ENCODE measurements at regions not wholly inside any gene's neighbourhood (a gene's known extent, or its start where the extent isn't known, plus 50 kb on each side); places are given as distances from the start of the nearest gene placed in this dataset.
"Not testable (repeated sequence)": the region's sequence is repeated elsewhere in the genome, so short reads cannot be mapped to it uniquely, and the experiment has no call there.

DNA sequence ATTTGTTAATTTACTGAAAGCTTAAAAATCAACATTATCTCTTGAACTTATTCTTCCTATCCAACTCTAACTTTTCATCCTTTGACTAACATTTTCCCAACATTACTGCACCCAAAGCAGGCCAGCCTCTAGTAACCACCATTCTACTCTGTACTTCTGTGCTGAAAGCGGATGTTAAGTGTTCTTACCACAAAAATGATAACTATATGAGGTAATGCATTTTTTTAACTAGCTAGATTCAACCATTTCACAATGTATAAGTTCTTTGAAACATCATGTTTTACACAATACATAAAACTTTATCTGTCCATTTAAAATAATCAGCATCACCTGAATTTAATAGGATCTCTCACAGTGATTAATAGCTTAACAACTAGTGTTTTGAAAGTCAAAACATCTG is 468.5 kb upstream of the MGAT4C start:
- no peak for DNase-seq

DNA sequence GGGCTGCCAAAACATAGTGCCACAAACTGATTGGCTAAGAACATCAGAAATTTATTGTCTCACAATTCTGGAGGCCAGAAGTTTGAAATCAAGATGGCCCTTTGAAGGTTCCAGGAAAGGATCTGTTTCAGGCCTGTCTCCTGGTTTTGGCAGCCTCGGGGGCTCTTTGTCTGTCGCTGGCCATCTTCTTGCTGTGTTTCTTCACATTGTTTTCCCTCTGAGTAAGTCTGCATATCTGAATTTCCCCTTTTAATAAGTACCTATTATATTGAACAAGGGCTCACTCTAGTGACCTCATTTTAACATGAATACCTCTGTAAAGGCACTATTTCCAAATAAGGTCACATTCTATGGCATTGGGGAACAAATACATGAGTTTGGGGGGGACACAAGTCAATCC is 467.1 kb upstream of the MGAT4C start:
- no peak for DNase-seq

DNA sequence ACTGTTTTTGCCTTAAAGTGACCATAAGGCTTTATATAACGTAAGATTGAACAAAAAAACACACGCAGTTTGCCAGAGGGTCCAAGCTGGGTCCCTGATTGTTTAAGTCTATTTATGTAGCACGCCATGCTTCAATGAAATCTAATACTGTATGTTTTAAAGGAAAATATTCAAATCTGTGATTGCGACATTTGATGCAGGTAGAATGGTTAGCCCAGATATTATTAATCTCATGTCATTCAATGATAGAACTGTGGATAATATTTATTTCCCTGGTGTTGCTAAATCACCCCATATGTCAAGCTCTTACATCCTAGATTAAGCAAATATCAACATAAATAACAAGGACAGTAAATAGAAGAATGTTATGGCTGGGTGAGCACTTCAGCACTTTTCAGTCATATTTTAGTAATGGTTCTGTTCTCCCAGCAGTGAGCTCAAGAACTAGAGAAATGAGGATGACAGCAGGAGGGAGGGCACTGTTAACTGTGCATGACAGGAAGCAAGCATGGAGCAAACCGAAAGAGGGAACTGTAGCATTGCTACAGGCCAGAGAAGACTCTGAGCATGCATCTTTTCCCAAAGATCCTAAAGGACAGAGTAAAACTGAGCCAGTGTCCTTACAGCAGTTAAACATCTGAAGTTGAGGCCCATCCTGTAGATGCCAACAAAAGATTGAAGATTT is 465.7 kb upstream of the MGAT4C start:
- DNase-seq, result no peak

DNA sequence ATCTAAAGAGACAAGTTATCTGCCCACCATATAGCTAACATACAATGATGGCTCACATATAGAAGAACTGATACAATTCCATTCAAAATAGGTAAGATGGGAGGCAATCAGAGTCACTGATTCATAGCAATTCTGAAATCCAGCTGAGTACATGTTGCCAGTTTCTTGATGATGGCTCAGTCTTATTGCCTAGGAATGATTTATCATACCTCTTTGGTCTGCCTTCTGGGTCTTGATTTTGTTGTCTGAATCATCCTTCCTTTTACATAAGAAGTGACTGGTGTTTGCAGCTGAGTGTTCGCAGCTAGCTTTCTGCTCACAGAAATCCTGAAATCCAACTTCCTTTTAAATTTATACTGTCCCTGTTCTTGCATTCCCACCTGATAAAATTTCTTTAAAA is 463.2 kb upstream of the MGAT4C start:
- no peak for DNase-seq

DNA sequence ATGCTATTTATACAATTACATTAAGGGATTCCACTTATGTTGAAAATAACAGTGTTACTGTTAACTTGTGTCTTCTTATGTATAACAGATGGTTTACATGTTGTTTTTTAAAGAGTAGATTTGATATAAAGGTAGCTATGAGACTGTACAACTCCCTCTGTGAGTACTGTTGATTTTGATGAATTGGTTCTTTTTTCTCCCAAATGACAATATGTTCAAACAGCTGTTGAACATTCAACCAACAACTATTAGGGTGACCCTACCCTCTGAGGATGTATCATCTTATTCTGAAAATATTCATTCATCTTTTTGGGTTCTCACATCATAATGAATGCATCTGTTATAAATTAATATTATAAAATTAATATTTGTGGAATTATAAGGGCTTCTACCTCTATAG is 456.9 kb upstream of the MGAT4C start:
- no peak for DNase-seq

DNA sequence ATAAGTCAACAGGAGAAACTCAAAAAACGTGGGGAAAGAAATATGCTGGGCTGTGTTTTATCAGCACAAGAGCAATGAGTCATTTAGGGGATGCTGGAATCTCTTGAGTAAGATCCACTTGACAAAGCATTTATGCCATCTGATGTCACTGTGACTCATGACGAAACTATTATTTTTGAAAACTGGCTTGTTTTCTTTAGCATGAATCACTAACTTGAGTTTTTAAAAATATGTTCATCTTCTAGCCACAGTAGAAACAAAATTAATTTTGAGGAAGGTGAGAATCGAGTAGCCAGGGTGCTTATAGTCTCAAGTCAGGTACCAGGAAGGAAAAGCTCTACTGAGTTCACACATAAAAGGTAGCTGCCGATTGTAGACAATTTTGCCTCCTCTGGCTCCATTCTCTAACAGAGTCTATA is 456.2 kb upstream of the MGAT4C start:
- no peak for DNase-seq

DNA sequence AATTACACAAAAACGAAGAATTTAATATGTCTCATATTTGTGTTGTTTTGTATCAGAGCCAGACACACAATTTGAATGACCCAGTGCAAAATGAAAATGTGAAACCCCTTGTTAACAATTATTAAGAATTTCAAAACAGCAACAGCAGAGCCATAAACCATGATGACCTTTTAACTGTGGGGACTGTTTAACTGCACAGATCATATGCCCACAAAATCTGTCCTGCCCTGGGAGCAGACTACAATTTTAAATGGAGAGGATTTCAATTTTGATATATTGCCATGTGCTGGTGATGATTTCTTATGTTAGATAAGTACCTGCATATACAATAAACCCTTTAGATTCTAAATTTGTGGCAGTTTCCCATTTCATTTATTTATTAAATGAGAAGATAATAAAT is 455.5 kb upstream of the MGAT4C start:
- DNase-seq, result no peak

DNA sequence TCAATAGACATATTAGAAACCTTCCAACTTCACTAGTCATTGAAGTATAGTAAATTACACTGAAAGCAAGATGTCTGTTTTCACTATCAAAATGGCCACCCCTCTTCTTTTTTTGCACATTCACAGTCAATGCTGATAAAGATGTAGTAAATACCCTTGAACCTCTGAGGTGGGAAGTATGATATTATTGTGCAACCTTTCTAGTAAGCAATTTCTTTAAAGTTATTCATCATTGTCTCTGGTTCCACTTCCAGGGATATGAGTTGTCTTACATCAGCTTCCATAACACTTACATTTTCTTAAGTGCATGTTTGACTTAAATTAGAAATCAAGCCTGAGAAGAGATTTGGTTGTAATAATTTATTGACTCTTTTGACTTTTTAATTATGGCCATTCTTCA is 453.9 kb upstream of the MGAT4C start:
- DNase-seq, result no peak

DNA sequence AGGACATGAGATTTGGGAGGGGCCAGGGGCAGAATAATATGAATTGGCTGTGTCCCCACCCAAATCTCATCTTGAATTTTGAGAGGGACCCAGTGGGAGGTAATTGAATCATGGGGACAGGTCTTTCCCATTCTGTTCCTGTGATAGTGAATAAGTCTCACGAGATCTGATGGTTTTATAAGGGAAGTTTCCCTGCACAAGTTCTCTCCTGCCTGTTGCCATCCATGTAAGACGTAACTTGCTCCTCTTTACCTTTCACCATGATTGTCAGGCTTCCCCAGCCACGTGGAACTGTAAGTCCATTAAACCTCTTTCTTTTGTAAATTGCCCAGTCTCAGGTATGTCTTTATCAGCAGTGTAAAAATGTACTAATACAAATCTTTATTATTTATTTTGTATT is 452.8 kb upstream of the MGAT4C start:
- not testable (repeated sequence) for DNase-seq

DNA sequence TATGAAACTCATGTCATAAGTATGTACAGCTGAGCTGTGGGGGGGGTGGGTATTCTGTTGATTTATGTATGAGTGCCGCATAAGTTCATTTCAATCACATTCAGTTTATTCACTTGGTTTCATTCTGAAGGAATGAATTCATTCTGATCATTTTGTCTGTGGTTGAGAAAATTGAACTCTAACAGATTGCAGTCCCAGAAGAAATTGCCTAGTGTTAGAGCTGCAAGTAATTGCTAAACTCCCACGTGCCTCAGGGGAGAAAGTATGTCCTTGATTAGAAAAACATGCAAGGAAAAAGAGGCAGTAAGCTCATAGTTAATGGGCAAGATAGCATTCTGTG is 442.4 kb upstream of the MGAT4C start:
- DNase-seq, result no peak

DNA sequence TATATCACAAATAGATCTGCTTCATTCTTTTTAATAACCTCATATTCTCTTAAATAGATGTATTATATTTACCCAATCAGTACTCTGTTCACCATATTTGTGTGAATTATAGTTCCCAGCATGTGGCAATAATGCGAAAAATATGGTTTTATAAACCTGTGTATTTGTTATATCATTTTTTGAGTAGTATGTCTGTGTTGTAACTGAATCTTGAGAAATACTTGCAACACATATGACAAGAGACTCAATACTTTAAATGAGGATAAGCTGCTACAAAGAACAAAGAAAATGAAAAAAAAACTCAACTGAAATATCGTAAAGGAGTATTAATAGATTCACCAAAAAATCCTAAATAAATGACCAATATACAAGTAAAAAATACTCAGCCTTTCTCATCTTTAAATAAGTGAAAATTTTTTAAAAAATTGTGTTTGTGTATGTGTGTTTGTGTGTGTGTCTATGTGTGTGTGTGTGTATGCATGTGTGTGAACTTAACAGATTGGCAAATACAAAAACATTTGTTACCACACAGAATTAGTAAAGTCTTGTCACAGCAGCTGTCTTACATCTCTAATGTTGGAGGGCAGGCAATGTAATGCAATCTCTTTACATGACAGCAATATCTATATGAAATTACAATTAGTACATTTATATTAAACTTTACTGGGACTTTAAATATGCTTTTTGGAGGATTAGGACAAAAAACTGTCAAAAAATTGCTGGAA is 441.9 kb upstream of the MGAT4C start:
- no peak for DNase-seq

DNA sequence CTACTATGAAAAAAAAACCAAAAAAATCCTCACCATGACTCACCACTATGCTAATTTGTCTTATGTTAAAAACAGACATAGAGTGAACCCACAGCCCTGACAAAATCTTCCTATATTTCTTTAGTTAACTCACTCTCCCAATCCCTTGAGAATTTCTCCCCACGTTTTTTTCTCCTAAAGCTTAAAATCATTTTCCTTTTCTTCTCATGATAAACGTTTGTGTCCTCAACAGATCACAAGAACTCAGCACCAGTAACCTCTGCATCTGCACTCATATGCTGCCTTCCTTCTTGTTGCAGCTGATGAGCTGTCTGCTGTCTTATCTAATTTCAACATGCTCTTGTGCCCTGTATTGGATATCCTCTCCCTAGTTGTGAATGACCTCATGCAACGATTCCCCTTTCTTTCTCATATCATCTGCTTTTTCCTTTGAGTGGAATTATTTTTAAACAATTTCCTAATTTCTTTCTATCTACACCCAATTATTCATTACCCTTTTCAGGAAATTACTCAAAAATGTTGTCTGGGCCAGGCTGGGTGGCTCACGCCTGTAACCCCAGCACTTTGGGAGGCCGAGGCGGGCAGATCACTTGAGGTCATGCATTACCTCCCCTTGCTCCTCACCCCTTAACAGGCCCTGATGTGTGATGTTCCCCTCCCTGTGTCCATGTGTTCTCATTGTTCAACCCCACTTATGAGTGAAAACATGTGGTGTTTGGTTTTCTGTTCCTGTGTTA is 427.5 kb upstream of the MGAT4C start:
- DNase-seq, result no peak

DNA sequence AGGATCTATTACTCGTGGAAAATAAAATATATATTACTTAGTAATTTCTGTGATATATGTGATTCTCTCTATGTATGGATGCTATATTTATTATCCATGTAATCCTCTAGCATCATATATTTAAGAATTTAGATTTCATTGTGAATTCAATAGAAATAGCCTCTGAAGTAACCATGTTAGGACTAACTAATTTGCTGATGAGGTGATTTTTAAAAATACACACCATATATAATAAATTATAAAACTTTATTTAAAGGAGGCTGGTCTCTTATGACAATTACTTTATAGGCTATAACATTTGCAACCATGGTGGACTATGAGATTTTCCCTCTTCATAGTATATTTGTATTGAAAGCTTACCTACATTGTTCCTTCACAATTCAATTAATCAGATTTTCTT is 424.9 kb upstream of the MGAT4C start:
- DNase-seq, result no peak

DNA sequence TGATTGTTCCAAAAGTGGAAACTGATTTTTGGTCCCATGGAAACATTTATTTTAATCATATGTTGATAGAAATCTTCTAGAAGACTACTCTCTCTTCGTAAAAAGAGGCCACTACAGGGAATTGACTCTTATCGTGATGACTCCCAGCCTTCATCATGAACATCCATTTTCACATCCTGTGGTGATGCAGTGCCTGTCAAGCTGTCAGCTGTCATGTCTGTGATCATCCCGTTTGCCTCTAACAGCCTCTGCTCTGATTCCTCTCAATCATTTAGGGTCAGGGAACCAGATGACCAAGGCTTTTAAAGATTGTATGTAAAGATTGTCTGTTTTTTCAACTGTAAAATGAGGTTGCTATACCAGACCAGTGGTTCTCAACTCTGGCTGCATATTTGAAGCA is 419.0 kb upstream of the MGAT4C start:
- DNase-seq, result no peak

DNA sequence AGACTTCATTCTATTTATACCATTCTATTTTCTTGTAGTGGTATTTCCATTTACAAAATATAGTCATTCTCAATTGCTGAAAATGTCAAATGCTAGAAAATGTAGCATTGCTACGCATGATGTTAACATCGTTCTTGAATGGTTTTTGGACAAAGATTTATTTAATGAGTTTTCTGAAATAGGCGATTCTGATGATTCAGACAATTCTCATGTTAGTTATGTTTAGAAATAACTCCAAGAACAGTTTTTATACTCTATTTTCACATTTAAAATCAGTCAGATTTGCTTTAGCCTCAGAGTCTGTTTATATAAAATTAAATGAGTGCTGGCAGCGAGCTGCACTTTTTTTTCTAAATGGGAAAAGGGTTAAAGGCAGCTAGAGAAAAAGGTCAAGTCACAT is 414.8 kb upstream of the MGAT4C start:
- no peak for DNase-seq

DNA sequence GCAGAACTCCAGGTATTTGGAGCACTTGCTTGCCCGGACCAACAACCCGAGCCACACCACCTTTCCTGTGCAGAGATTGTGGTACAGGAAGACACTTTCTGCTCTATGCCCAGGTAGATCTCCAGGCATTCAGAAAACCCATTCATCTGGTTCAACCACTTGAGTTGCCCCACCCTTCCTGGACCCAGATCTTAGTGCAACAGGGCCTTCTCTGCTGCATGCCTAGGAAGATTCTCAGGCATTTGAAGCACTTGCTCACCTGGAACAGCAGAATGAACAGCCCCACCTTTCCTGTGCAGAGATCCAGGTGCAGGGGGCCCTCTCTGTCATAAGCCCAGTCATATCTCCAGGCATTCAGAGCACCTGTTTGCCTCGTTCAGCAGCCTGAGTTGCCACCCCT is 412.8 kb upstream of the MGAT4C start:
- DNase-seq, result no peak

DNA sequence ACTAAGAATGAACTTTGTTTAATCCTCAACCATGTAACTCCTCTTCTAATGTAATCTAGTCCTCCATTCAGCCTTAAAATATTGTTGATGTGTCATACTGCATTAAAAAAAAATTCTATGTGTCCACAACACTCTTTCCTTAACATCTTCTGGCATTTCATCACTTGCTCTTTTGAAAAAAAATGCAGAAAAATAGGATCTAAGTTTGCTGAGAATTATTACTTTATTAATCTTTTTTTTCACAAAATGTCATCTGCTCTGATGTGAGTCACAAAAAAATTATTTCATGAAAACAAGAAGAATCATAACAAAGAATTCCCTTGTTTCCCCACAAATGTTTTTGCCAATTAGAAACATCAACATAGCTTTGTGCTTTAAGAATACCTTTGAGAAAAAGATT is 410.1 kb upstream of the MGAT4C start:
- DNase-seq, result no peak

DNA sequence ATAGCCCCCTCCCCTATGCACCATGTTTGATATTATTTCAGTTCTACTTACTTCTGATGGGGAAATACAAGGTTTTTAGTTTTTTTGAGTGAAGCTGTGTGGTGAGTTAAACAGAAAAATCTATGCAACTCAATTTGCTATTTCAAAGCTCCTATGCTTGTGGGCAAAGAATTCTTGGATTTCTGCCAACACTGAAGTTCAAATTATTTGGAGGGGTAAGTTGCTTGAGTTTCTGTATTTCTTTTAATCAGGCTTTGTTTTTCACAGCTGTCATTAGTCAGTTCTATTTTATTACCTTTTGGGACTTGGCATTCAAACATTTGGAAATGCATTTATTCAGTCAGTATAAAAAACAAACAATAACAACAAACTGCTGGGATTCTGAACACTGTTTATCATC is 407.5 kb upstream of the MGAT4C start:
- no peak for DNase-seq

DNA sequence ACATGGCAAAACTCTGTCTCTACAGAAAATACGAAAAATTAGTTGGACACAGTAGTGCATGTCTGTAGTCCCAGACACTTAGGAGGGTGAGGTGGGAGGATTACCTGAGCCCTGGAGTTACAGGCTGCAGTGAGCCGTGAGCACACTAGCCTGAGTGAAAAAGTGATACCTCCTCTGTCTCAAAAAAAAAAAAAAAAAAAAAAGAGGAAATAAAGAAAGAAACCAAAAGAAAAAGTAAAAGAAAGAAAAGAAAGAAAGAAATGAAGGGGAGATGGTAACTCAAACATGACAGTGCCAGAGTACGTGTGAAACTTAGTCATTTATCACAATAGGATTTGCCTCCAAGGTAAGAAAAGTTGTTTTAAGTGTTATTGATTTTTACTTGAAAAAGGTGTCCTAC is 407.0 kb upstream of the MGAT4C start:
- DNase-seq, result no peak

DNA sequence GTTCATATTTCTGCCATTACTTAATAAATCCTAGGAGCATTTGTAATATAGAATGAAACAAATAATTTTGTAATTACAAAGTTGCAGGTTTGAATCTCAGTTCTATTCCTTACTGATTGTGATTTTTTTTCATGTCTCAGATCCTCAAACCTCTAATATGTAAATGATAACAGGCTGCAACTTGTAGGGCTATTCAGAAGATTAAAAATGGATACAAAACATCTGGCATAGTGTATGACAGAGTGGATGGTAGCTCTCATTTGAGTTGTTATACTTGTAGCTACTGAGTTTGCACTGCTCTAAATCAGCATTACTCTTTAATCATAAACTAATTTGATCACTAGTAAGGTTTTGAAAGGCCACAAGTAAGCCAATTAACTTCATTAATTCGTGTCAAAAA is 406.3 kb upstream of the MGAT4C start:
- DNase-seq, result no peak

DNA sequence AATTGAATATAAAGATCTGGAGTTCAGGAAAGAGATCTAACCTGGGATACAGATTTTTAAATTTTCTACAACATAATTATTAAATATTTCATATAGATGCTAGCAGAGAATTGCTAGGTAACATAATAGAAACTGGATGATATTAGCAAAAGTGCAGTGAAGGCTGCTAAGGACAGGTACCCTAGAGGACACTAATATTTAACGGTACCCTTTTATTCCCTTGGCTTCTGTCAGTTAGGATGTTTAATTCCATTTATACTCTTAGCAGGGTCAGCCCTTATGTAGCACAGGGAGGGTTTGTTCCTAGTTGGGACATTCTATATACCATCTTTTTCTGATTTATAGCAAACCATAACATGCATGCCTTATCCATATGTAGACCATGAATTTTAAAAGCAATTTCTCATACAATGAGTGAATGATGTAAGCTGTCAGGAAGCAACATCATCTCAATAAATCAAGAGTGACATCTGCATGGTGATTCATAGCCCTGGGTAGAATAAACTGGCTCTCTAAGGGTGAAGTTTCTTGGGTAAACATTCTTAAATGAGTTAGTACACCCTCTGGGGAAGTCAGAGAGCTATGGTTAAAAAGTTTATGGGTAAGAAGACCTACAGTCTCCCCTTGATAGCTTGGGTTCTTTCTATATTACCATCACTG is 404.4 kb upstream of the MGAT4C start:
- DNase-seq, result no peak

DNA sequence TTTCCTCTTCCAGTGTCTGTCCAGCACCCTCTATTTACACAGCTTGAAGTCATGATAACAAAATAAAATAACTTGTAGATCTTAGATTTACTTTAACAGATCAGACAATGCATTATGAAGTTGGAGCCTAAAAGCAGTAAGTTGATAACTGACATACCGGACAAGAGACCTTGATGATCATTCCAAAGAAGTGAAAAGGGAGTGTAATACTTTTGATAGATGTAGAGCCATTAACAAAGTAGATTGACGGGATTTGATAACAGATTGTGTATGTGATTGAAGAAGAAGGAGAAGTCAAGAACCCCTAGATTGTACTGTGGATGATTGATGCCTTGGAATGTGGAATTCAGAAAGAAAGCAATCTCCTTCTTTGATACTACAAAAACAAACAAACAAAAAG is 403.8 kb upstream of the MGAT4C start:
- no peak for DNase-seq

DNA sequence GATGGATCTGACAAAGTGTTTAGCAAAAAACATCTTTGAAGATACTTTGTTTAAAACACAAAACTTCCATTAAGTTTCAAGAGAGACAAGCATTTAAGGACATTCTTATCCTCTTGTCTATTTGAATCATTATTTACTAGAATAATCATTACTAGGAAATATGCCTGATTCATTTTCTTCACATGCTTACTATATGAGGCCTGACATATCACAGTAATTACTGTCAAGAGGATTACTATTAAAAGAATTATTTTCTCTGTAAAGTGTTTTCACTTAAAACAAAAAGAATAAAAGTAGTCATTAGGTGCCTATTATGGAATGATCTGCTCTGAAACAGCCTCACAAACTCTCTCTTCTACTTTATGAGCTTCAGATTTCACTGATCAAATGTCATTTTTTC is 402.1 kb upstream of the MGAT4C start:
- DNase-seq, result no peak

DNA sequence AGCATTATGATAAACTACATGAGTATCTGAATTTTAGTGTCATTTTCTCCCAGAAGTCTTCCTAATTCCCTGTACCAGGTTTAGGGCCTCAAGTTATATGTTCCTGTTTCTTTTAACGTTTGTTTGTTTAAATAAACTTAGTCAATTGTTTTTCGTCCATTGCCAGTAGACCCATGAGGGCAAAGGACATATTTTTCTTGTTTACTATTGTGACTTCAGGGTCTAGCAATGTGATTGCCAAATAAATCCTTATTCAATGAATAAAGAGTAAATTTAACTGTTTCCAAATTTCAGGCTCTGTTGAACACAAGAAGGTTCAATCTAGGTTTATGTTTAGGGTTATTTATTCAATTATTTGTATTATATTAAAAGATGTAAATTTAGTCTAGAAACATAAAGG is 391.6 kb upstream of the MGAT4C start:
- no peak for DNase-seq

Data from NCI-H146 (cell line).